NB4 (cell line): ENCODE measurements at regions not wholly inside any gene's neighbourhood (a gene's known extent, or its start where the extent isn't known, plus 50 kb on each side); places are given as distances from the start of the nearest gene placed in this dataset.

Source experiments
- DNase-seq: peaks from one replicate; pipeline ENCODE4 v3.0.0; 2010; ENCODE audit warnings: low read depth
- H3K4me3 ChIP-seq: one replicate; pipeline ENCODE4 v1.5.1; 2011; ENCODE audit warnings: mild to moderate bottlenecking, low read depth, low read length, moderate library complexity
- CTCF ChIP-seq: IDR thresholded peaks from one replicate; pipeline ENCODE4 v1.5.1; 2012; ENCODE audit warnings: low read depth, low read length
- MAX ChIP-seq: IDR thresholded peaks from 2 replicates; pipeline ENCODE4 v1.6.1; 2011; ENCODE audit warnings: low read depth, low read length
- MYC ChIP-seq: IDR thresholded peaks from 2 replicates; pipeline ENCODE4 v1.6.1; 2011; ENCODE audit warnings: low read depth, low read length
- POLR2A ChIP-seq: IDR thresholded peaks from 2 replicates; pipeline ENCODE4 v1.6.1; 2011; ENCODE audit warnings: mild to moderate bottlenecking; ENCODE audit not compliant: insufficient read length; ENCODE audit errors: extremely low read depth

- no peak for DNase-seq
- no peak overlapping the region for H3K4me3 ChIP-seq
- no peak for TF ChIP-seq POLR2A
Measured at GRCh38 chr6:153192943-153193885, 62.1 kb upstream of the RGS17 start.

- TF ChIP-seq CTCF (no peak), POLR2A (no peak), MAX (no peak), MYC (no peak)
- H3K4me3 ChIP-seq = no peak overlapping the region
- DNase-seq = no peak
Measured at GRCh38 chr6:153183925-153184324, 52.8 kb upstream of the RGS17 start.
